ENCODE measurements at regions not wholly inside any gene's neighbourhood (a gene's known extent, or its start where the extent isn't known, plus 50 kb on each side); places are given as distances from the start of the nearest gene placed in this dataset.

DNA sequence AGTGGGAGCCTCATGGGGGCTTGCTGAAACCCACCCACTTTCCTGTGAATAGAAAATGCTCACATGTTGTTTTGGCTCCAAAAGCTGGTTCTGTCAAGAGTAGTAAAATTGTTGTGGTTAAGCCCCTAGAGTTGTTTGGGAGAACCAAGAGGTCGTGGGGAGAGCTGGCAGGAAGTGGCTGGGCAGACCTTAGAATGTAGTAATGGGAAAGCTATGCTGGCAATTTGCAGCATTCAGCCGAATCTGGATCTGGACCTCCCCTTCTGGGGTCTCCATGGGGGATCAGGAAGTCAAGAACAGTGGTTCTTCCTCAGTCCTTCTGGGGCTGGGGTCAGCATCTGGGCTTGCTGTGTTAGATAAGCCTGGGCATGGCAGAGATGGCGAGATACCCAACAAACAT, 150.6 kb upstream of the TBX3 start:
- TF ChIP-seq EGR1 (IDR thresholded peaks at IDR 0.05) (no peak), CEBPB (IDR thresholded peaks at IDR 0.05) (no peak), TCF12 (IDR thresholded peaks at IDR 0.05; ENCODE audit: low read depth) (no peak), EP300 (IDR thresholded peaks at IDR 0.05; ENCODE audit: borderline replicate concordance) (no peak), NFIC (IDR thresholded peaks at IDR 0.05) (no peak), TEAD4 (IDR thresholded peaks at IDR 0.05) (no peak), CREB1 (IDR thresholded peaks at IDR 0.05; ENCODE audit: low read depth) (no peak), ZBTB7A (IDR thresholded peaks at IDR 0.05; ENCODE audit: low read depth) (no peak), TAF1 (IDR thresholded peaks at IDR 0.05; ENCODE audit: low read depth) (no peak)
- TF ChIP-seq, protein P1, sequence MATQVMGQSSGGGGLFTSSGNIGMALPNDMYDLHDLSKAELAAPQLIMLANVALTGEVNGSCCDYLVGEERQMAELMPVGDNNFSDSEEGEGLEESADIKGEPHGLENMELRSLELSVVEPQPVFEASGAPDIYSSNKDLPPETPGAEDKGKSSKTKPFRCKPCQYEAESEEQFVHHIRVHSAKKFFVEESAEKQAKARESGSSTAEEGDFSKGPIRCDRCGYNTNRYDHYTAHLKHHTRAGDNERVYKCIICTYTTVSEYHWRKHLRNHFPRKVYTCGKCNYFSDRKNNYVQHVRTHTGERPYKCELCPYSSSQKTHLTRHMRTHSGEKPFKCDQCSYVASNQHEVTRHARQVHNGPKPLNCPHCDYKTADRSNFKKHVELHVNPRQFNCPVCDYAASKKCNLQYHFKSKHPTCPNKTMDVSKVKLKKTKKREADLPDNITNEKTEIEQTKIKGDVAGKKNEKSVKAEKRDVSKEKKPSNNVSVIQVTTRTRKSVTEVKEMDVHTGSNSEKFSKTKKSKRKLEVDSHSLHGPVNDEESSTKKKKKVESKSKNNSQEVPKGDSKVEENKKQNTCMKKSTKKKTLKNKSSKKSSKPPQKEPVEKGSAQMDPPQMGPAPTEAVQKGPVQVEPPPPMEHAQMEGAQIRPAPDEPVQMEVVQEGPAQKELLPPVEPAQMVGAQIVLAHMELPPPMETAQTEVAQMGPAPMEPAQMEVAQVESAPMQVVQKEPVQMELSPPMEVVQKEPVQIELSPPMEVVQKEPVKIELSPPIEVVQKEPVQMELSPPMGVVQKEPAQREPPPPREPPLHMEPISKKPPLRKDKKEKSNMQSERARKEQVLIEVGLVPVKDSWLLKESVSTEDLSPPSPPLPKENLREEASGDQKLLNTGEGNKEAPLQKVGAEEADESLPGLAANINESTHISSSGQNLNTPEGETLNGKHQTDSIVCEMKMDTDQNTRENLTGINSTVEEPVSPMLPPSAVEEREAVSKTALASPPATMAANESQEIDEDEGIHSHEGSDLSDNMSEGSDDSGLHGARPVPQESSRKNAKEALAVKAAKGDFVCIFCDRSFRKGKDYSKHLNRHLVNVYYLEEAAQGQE (IDR thresholded peaks at IDR 0.05; ENCODE audit: low read depth) = no peak
- TF ChIP-seq, protein P2, sequence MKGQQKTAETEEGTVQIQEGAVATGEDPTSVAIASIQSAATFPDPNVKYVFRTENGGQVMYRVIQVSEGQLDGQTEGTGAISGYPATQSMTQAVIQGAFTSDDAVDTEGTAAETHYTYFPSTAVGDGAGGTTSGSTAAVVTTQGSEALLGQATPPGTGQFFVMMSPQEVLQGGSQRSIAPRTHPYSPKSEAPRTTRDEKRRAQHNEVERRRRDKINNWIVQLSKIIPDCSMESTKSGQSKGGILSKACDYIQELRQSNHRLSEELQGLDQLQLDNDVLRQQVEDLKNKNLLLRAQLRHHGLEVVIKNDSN (IDR thresholded peaks at IDR 0.05) = no peak
- TF ChIP-seq, protein P3, sequence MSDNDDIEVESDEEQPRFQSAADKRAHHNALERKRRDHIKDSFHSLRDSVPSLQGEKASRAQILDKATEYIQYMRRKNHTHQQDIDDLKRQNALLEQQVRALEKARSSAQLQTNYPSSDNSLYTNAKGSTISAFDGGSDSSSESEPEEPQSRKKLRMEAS (IDR thresholded peaks at IDR 0.05) = no peak

DNA sequence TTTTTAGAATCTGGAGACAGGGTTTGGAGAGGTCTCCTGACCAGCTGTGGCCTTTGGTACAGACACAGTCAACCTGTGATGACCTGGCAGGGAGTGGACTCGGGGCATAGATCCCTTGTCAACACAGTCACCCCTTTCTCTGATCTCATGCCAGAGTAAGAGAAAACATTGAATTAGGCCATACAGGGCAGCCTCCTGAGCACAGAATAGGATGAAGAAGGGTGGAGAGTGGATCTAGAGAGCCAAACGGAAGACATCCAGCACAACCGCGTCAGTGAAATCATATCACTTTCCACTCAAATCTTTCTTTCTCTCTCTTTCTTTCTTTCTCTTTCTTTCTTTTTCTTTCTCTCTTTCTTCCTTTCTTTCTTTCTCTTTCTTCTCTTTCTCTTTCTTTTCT, 145.9 kb upstream of the TBX3 start:
- no peak for TF ChIP-seq TEAD4 (IDR thresholded peaks at IDR 0.05)
- TF ChIP-seq EGR1 (IDR thresholded peaks at IDR 0.05) = no peak
- TF ChIP-seq NFIC (IDR thresholded peaks at IDR 0.05) = no peak
- no peak for TF ChIP-seq CREB1 (IDR thresholded peaks at IDR 0.05; ENCODE audit: low read depth)
- no peak for TF ChIP-seq ZBTB7A (IDR thresholded peaks at IDR 0.05; ENCODE audit: low read depth)
- TF ChIP-seq CEBPB (IDR thresholded peaks at IDR 0.05) = no peak
- TF ChIP-seq TCF12 (IDR thresholded peaks at IDR 0.05; ENCODE audit: low read depth) = no peak
- TF ChIP-seq, protein P3 (IDR thresholded peaks at IDR 0.05) = no peak
- no peak for TF ChIP-seq RAD21 (IDR thresholded peaks at IDR 0.05; ENCODE audit: low read depth)
- TF ChIP-seq EP300 (IDR thresholded peaks at IDR 0.05; ENCODE audit: borderline replicate concordance) = no peak
- TF ChIP-seq TAF1 (IDR thresholded peaks at IDR 0.05; ENCODE audit: low read depth) = no peak
- TF ChIP-seq, protein P2 (IDR thresholded peaks at IDR 0.05) = no peak
- TF ChIP-seq, protein P1 (IDR thresholded peaks at IDR 0.05; ENCODE audit: low read depth) = no peak
- no peak for TF ChIP-seq YY1 (IDR thresholded peaks at IDR 0.05; ENCODE audit: low read depth)
- TF ChIP-seq FOXM1 (IDR thresholded peaks at IDR 0.05; ENCODE audit: borderline replicate concordance, low read depth) = no peak

DNA sequence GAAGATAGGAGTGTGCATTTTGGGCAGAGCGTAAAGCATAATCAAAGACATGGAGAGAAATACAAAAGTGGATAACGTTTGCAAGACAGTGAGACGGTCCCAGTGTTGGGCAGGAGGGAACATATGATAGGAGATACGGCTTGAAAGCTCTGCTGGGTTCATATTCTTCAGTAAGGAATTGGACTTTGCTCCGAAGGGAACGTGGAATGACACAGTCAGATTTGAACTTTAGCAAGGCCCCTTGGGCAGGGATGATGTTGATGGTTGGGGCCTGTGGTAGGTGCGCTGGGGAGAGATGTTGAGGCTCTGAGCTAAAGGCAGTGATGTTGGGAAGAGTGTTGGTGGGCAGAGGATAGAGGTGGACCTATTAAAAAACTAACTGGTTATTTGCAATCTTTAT, 143.5 kb upstream of the TBX3 start:
- no peak for TF ChIP-seq ZBTB7A (IDR thresholded peaks at IDR 0.05; ENCODE audit: low read depth)
- no peak for TF ChIP-seq CREB1 (IDR thresholded peaks at IDR 0.05; ENCODE audit: low read depth)
- no peak for TF ChIP-seq TCF12 (IDR thresholded peaks at IDR 0.05; ENCODE audit: low read depth)
- TF ChIP-seq TAF1 (IDR thresholded peaks at IDR 0.05; ENCODE audit: low read depth) = no peak
- TF ChIP-seq NFIC (IDR thresholded peaks at IDR 0.05) = no peak
- TF ChIP-seq CEBPB (IDR thresholded peaks at IDR 0.05) = no peak
- TF ChIP-seq, protein P1 (IDR thresholded peaks at IDR 0.05; ENCODE audit: low read depth) = no peak
- no peak for TF ChIP-seq EP300 (IDR thresholded peaks at IDR 0.05; ENCODE audit: borderline replicate concordance)

DNA sequence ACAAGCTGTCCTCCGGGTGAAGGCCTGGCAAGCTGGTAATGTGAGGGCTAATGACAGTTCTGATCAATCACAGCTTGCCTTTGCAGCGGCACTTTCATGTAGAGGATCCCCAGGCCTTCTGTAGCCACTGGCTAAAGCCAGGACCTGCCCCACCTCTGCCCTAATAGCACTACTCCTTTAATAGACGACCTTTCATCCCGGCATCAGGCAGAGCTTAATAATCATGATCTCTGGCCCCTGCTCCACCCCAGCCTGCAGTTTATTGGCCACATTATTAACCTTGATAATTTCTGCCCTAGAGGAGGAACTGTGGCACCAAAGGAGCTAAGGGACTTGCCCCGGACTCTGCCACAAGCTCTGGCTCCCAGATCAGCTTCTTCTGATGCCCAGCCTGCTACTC, 142.3 kb upstream of the TBX3 start:
- TF ChIP-seq CREB1 (IDR thresholded peaks at IDR 0.05; ENCODE audit: low read depth) = no peak
- no peak for TF ChIP-seq NFIC (IDR thresholded peaks at IDR 0.05)
- TF ChIP-seq EP300 (IDR thresholded peaks at IDR 0.05; ENCODE audit: borderline replicate concordance) = no peak
- no peak for TF ChIP-seq TCF12 (IDR thresholded peaks at IDR 0.05; ENCODE audit: low read depth)
- TF ChIP-seq YY1 (IDR thresholded peaks at IDR 0.05; ENCODE audit: low read depth) = no peak
- TF ChIP-seq, protein P3 (IDR thresholded peaks at IDR 0.05) = no peak
- no peak for TF ChIP-seq EGR1 (IDR thresholded peaks at IDR 0.05)
- no peak for TF ChIP-seq TAF1 (IDR thresholded peaks at IDR 0.05; ENCODE audit: low read depth)
- TF ChIP-seq RAD21 (IDR thresholded peaks at IDR 0.05; ENCODE audit: low read depth) = no peak
- TF ChIP-seq ZBTB7A (IDR thresholded peaks at IDR 0.05; ENCODE audit: low read depth) = no peak
